ENCODE measurements at regions not wholly inside any gene's neighbourhood (a gene's known extent, or its start where the extent isn't known, plus 50 kb on each side); places are given as distances from the start of the nearest gene placed in this dataset.
"Not testable (repeated sequence)": the region's sequence is repeated elsewhere in the genome, so short reads cannot be mapped to it uniquely, and the experiment has no call there.

DNA sequence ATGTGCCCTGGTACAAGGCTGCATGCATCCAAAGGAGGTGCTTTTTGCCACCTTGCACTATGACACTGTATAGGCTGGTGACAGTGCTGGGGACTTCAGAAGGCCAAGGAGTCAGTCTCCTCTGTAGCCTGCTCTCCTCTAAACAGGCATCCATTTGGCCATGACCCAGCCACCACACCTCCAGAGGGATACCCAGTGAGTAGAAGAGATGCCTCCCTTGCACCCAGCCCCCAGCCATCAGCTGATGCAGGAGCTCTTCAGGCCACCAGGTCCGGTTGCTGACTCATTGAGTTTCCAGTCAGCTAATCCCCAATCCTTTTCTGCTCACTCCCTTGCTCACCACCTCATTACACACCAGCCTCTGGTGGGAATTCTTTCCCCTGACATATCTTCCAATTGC, 99.8 kb downstream of the PJA1 start:
- TF ChIP-seq, protein P1, sequence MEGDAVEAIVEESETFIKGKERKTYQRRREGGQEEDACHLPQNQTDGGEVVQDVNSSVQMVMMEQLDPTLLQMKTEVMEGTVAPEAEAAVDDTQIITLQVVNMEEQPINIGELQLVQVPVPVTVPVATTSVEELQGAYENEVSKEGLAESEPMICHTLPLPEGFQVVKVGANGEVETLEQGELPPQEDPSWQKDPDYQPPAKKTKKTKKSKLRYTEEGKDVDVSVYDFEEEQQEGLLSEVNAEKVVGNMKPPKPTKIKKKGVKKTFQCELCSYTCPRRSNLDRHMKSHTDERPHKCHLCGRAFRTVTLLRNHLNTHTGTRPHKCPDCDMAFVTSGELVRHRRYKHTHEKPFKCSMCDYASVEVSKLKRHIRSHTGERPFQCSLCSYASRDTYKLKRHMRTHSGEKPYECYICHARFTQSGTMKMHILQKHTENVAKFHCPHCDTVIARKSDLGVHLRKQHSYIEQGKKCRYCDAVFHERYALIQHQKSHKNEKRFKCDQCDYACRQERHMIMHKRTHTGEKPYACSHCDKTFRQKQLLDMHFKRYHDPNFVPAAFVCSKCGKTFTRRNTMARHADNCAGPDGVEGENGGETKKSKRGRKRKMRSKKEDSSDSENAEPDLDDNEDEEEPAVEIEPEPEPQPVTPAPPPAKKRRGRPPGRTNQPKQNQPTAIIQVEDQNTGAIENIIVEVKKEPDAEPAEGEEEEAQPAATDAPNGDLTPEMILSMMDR (IDR thresholded peaks at IDR 0.05), result no peak
- DNase-seq (ENCODE audit: low spot score), result peak; percentile 45
- Histone ChIP-seq H3K4me3 (no peak overlapping the region), H3K27ac (no peak overlapping the region)

DNA sequence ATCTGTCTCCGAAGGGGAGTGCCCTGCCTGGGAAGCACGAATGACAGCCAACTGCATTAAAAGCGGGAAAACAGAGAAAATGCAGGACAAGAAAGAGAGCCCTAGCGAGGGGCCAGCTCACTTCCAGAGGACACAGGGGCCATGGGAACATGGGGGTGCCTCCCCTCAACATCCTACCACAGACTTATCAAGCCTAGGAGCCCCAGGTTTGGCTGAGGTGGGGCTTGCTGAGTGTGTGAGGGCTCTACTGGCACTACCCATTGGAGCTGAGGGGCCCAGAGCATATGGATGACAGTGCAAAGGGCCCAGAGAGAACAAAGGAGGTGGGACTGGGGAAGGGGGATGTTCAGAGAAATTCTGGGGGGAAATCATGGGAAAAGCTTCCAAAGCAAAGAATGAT, 101.8 kb downstream of the PJA1 start:
- peak; percentile 55 for DNase-seq (ENCODE audit: low spot score)
- H3K27ac ChIP-seq, result no peak overlapping the region
- TF ChIP-seq, protein P1 (IDR thresholded peaks at IDR 0.05), result no peak
- H3K4me3 ChIP-seq, result no peak overlapping the region

DNA sequence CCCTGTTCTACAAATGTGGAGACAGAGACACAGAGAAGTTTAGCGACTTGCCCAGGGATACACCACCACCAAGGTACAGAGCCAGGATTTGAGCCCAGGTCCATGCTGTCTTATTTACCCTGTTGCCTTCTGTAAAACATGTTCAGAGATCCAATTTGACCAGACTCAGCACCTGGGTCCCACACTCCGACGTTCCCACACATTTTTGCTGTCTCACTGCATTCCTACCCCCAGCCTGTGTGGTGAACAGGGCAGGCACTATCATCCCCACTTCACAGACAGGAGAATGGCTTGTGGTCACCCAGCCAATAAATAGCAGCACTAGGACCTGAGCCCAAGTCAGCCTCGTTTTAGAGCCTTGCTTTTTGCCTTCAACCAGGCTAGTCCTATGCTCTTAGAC, 102.8 kb downstream of the PJA1 start:
- no peak for DNase-seq (ENCODE audit: low spot score)
- Histone ChIP-seq H3K27ac (no peak overlapping the region), H3K4me3 (no peak overlapping the region)
- TF ChIP-seq, protein P1 (IDR thresholded peaks at IDR 0.05), result no peak

DNA sequence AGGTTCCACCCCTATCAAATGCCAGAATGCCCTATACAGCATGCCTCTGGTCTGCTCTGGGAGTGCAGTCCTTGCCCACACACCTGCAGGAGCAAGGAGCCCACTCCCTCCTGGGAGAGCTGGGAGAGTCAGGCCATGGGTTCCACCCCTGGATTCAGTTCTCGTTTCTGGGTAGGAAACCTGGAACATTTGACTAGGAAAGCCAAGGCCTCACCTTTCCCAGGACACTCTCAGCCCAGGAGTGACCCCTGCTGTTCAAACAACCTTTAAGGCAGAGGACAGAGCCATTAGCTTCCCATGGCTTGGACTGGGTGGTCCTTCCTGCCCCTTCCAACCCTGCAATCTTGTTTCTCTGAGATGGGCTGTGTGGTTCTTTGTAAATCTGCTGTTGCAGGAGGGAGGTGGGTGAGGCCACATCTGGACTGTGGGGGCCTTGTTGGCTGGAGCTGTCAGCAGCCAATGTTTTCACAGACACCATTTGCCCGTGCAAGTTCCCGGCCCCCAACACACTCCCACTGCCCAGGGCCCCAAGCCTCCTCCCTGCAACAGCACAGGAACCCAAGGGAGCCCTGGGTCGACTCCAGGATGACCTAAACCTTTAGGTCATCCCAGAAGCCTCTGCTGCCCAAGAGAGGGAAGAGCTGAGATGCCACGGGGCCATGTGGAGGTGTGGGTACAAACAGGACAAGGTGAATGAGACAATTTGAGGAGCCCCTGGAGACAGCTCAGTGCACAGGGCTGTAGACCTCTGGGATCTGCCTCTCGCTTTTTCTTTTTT, 104.4 kb downstream of the PJA1 start:
- TF ChIP-seq, protein P1 (IDR thresholded peaks at IDR 0.05), result no peak
- peak; percentile 60 for DNase-seq (ENCODE audit: low spot score)
- no peak overlapping the region for H3K4me3 ChIP-seq
- H3K27ac ChIP-seq, result no peak overlapping the region

DNA sequence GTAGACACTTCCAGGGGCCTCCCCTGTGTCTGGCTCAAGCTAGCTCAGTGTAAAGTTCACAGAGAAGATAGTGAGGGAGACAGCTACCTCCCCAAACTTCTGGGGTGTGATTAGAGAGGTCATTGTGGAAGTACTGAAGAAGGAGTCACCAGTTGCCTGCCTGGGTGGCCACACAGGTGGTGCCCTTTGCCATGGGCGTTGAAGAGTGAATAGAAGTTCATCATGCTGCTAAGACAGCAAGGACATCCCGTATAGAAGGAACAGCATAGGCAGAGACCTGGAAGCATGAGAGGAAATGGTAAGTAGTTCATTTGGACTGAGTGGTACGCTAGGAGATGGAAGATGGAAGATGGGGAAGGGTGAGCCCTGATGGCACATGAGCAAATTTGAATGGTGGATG, 110.1 kb downstream of the PJA1 start:
- TF ChIP-seq, protein P1 (IDR thresholded peaks at IDR 0.05), result no peak
- DNase-seq (ENCODE audit: low spot score), result peak; percentile 22
- Histone ChIP-seq H3K4me3 (no peak overlapping the region), H3K27ac (no peak overlapping the region)

DNA sequence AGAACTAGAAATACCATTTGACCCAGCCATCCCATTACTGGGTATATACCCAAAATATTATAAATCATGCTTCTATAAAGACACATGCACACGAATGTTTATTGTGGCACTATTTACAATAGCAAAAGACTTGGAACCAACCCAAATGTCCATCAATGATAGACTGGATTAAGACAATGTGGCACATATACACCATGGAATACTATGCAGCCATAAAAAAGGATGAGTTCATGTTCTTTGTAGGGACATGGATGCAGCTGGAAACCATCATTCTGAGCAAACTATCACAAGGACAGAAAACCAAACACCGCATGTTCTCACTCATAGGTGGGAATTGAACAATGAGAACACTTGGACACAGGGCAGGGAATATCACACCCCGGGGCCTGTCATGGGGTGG, 110.8 kb downstream of the PJA1 start:
- not testable (repeated sequence) for H3K27ac ChIP-seq; H3K4me3 ChIP-seq; DNase-seq (ENCODE audit: low spot score)

DNA sequence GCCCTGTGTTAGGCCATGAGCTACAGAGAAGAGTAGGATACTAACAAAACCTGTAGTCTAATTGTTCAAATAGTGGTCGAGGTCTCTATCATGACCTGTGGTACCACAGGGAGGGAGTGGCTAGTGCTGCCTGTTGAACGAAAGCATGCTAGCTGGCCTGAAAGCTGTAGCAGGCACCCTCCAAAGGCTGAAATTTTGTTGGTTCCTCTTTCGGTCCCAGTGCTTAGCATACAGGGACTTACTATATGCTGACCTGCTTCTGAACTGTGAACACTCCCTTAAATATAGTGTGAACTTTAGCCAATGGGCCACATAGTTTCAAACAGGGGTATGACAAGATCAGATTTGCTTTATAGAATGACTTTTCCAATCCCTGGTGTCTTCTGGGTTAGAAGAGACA, 113.4 kb downstream of the PJA1 start:
- Histone ChIP-seq H3K27ac (no peak overlapping the region), H3K4me3 (no peak overlapping the region)
- TF ChIP-seq, protein P1 (IDR thresholded peaks at IDR 0.05), result no peak
- no peak for DNase-seq (ENCODE audit: low spot score)

Data from coronary artery (tissue), 2 donors.